ENCODE measurements at regions not wholly inside any gene's neighbourhood (a gene's known extent, or its start where the extent isn't known, plus 50 kb on each side); places are given as distances from the start of the nearest gene placed in this dataset.

DNA sequence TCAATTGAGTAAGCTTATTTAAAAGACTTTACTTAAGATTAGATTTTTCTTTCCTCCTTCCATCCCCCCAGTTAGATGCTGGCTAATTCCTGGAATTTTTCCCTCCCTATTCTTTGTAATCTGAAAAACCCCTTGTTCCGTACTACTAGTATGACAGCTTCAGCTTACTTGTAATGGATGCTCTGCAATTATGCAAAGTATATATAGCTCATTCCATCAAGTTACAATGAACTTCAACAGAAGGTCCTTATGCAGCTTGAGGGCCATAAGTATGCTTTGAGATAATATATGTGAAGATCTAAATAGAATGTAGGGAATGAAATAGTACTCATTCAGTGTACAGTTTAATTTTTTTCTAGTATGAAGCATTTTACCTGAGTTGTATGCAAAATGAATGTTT, 398.3 kb upstream of the NAALADL2 start:
- H3K9me3 ChIP-seq, result no peaks in the 10 kb centered on the region
- no peak for TF ChIP-seq POLR2A (IDR thresholded peaks at IDR 0.05)
- TF ChIP-seq, protein P1, sequence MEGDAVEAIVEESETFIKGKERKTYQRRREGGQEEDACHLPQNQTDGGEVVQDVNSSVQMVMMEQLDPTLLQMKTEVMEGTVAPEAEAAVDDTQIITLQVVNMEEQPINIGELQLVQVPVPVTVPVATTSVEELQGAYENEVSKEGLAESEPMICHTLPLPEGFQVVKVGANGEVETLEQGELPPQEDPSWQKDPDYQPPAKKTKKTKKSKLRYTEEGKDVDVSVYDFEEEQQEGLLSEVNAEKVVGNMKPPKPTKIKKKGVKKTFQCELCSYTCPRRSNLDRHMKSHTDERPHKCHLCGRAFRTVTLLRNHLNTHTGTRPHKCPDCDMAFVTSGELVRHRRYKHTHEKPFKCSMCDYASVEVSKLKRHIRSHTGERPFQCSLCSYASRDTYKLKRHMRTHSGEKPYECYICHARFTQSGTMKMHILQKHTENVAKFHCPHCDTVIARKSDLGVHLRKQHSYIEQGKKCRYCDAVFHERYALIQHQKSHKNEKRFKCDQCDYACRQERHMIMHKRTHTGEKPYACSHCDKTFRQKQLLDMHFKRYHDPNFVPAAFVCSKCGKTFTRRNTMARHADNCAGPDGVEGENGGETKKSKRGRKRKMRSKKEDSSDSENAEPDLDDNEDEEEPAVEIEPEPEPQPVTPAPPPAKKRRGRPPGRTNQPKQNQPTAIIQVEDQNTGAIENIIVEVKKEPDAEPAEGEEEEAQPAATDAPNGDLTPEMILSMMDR (IDR thresholded peaks at IDR 0.05), result no peak
- H3K36me3 ChIP-seq, result no peaks in the 10 kb centered on the region
- no peaks in the 10 kb centered on the region for H3K27me3 ChIP-seq
- intact Hi-C loops (cut with DNase I), result no loop called here
- no peak overlapping the region for H3K27ac ChIP-seq
- H3K4me3 ChIP-seq, result no peak overlapping the region
- ATAC-seq (no peak), DNase-seq (no peak)
- WGBS (ENCODE audit: insufficient coverage, low coverage, low lambda C conversion rate, missing lambda C conversion rate), result 0% methylated on average over 1 of the region's 1 CpG
- H3K4me1 ChIP-seq, result no peaks in the 10 kb centered on the region

DNA sequence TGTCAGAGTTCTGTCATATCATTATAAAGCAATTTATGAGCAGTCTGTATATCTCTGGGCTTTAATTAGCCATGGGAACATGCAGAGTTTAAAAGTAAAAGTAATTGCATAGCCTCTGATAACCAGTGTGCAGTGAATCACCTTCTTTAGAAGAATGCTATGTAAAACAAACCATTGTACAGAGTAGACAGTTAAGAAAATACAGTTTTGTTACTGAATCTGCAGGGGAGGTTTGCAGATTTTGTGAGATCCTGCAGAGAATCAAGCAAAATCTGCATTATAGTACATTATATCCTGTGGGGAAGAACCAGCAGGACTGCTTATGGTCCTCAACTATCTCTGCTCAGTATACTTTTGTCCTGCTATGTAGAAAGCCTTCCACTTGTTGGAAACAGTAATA, 396.2 kb upstream of the NAALADL2 start:
- Histone ChIP-seq H3K27ac (no peak overlapping the region), H3K4me3 (no peak overlapping the region), H3K36me3 (no peaks in the 10 kb centered on the region), H3K27me3 (no peaks in the 10 kb centered on the region), H3K4me1 (no peaks in the 10 kb centered on the region), H3K9me3 (no peaks in the 10 kb centered on the region)
- TF ChIP-seq, protein P1 (IDR thresholded peaks at IDR 0.05), result no peak
- TF ChIP-seq POLR2A (IDR thresholded peaks at IDR 0.05), result no peak
- no peak for DNase-seq
- ATAC-seq, result no peak
- intact Hi-C loops (cut with DNase I), result no loop called here

DNA sequence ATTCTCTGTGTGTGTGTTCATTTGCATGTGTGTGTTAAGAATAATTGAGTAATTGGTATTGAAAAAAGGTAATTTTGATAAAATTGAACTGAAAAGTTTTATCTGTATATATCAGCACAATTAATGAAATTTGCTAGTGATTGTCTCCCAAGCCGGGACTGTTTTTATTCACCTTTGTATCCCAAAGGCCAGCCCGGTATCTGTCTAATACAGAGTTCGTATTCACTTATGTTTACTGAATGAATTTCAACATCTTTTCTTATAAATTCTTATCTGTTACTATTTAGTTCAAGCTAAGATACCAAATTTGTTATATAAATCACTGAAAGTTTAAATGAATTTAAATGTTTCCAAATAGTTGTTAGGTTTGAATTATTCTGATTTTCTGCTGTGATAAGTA, 394.0 kb upstream of the NAALADL2 start:
- Histone ChIP-seq H3K27me3 (no peaks in the 10 kb centered on the region), H3K27ac (no peak overlapping the region), H3K4me3 (no peak overlapping the region), H3K9me3 (no peaks in the 10 kb centered on the region), H3K36me3 (no peaks in the 10 kb centered on the region), H3K4me1 (no peaks in the 10 kb centered on the region)
- DNase-seq (no peak), ATAC-seq (peak; percentile 42 to 63 (median 53))
- WGBS (ENCODE audit: insufficient coverage, low coverage, low lambda C conversion rate, missing lambda C conversion rate), result 31% methylated on average over 3 of the region's 3 CpGs
- intact Hi-C loops (cut with DNase I), result no loop called here
- TF ChIP-seq, protein P1 (IDR thresholded peaks at IDR 0.05), result no peak
- no peak for TF ChIP-seq POLR2A (IDR thresholded peaks at IDR 0.05)

DNA sequence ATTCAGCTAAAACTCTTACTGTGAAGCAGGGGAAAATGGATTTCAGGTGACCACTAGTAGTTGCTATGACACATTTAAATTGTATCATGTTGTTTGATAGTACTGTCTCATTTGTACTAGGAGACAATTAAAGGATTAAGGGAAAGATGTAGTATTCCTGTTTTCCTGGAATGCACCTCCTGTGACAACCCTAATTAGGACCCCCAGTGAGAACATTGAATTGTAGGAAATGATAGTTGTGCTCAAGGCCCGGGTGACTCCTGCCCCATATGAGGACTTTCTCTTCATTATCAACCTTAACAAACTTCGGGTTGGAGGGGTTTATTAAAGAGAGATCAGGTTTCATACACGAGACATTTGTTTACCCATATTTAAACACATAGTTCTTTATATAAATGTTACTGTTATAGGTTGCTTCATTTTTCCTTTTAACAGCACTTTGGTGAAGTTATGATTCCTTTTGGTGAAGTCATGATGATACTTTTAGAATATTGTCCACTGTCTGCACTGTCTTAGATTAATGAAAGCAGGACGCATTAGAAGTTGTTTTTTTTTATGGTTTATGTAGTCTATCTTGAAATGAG, 392.6 kb upstream of the NAALADL2 start:
- Histone ChIP-seq H3K4me1 (no peaks in the 10 kb centered on the region), H3K27ac (no peak overlapping the region), H3K27me3 (no peaks in the 10 kb centered on the region), H3K4me3 (no peak overlapping the region), H3K36me3 (no peaks in the 10 kb centered on the region), H3K9me3 (no peaks in the 10 kb centered on the region)
- intact Hi-C loops (cut with DNase I), result no loop called here
- 71% methylated on average over 3 of the region's 4 CpGs for WGBS (ENCODE audit: insufficient coverage, low coverage, low lambda C conversion rate, missing lambda C conversion rate)
- TF ChIP-seq, protein P1 (IDR thresholded peaks at IDR 0.05), result no peak
- no peak for TF ChIP-seq POLR2A (IDR thresholded peaks at IDR 0.05)
- ATAC-seq, result no peak
- DNase-seq, result no peak

DNA sequence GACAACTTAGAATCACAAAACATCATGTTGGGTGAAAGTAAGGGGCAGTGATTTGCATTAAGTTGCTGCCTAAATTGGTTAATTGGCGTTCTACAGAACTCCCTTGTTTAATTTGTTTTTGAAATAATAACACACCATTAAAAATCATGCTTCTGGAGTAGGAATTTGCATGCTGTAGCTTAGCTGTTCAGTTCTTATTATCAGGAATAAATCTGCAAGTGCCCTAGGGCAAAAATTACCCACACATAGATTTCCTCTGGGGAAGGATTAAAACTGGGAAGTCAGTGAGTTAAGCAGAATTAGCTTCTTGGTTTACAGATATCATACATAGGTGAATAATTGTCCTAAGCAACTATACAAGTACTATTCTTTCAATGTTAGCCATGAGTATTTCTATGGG, 381.6 kb upstream of the NAALADL2 start:
- ATAC-seq (no peak), DNase-seq (no peak)
- no peak for TF ChIP-seq POLR2A (IDR thresholded peaks at IDR 0.05)
- TF ChIP-seq, protein P1 (IDR thresholded peaks at IDR 0.05), result no peak
- Histone ChIP-seq H3K4me1 (no peaks in the 10 kb centered on the region), H3K4me3 (no peak overlapping the region), H3K27me3 (no peaks in the 10 kb centered on the region), H3K27ac (no peak overlapping the region), H3K9me3 (no peaks in the 10 kb centered on the region), H3K36me3 (no peaks in the 10 kb centered on the region)
- intact Hi-C loops (cut with DNase I), result no loop called here
- WGBS (ENCODE audit: insufficient coverage, low coverage, low lambda C conversion rate, missing lambda C conversion rate), result 94% methylated on average over 1 of the region's 1 CpG

Measured in right lobe of liver (tissue), 6 donors.